ENCODE measurements at regions not wholly inside any gene's neighbourhood (a gene's known extent, or its start where the extent isn't known, plus 50 kb on each side); places are given as distances from the start of the nearest gene placed in this dataset.

- peak; percentile 51 for DNase-seq
These were observed 118.0 kb upstream of the MAN1A1 start for GRCh38 chr6:119467488-119468081.

DNA sequence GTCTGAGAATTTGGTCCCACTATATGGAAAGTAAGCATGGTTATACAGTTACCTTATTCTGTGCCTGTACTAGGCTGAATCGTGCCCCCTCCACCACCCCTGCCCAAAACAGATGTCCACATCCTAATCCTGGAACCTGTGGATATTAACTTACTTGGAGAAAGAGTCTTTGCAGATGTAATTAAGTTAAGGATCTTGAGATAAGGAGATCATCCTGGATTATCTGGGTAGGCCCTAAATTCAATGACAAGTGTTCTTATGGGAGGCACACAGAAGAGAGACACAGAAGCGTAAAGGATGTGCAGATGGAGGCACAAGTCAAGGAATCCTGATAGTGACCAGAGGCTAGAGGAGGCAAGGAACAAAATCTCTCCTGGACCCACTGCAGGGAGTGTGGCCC, 116.7 kb upstream of the MAN1A1 start:
- no peak for DNase-seq

- DNase-seq = no peak
These were observed 113.6 kb upstream of the MAN1A1 start for GRCh38 chr6:119463081-119463626.

DNA sequence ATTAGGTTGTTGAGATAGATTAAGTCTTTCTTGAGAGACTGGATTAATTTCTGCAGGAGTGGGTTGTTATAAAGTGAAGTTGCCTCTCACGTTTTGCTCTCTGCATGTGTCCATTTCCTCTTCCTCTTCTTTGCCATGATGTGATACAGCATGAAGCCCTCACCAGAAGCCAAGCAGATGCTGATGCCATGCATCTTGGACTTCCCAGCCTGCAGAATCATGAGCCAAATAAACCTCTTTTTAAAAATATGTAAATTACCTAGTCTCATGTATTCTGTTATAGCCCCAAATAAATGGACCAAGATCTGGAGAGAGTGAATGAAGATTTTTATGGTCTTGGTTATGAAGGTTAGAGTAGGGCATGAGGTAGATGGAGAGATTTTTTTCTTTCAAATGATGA, 111.6 kb upstream of the MAN1A1 start:
- DNase-seq = no peak

DNA sequence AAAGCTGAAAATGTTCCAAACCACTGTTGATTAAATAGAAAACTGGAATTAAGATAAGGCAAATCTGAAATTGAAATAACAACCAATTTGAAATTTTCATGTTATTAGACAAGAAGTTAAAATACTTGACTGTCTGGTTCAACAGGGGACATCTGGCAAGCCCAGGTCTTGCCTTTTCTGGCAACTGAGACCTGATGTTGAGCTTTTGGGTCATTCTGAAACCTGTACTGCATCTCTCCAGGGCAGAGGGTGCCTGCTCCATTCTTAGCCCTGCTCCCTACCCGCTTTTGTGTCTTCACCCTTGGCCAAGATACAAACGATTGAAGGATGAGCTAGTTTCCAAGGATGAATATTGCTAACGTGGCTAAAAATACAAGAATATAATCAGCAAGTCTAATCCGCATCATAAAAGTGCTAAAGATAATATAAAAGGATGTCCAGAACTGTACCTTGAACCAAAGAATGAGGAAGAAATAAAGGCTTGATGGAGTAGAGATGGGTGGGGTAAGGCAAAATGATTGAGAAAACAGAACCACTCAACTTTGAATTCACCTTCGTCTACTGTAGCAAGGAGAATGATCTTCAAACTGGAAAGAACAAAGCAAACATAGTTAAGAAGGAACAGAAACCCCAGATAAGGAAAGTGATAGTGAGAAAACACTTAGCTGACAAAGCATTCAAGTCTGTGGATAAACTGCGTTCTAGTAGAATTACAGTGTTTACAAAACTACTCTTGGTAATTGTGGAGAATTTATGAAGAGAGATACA, 109.8 kb upstream of the MAN1A1 start:
- no peak for DNase-seq

- peak; percentile 14 for DNase-seq
These were observed 105.2 kb upstream of the MAN1A1 start for GRCh38 chr6:119454714-119455113.

GRCh38 chr6:119453242-119454200, 104.0 kb upstream of the MAN1A1 start:
- DNase-seq = no peak

GRCh38 chr6:119449331-119450156, 100.0 kb upstream of the MAN1A1 start:
- DNase-seq = no peak

- no peak for DNase-seq
These were observed 98.4 kb upstream of the MAN1A1 start for GRCh38 chr6:119447921-119448320.

GRCh38 chr6:119446609-119447008, 97.0 kb upstream of the MAN1A1 start:
- peak; percentile 86 for DNase-seq

GRCh38 chr6:119446115-119446554, 96.6 kb upstream of the MAN1A1 start:
- DNase-seq = peak; percentile 84

DNA sequence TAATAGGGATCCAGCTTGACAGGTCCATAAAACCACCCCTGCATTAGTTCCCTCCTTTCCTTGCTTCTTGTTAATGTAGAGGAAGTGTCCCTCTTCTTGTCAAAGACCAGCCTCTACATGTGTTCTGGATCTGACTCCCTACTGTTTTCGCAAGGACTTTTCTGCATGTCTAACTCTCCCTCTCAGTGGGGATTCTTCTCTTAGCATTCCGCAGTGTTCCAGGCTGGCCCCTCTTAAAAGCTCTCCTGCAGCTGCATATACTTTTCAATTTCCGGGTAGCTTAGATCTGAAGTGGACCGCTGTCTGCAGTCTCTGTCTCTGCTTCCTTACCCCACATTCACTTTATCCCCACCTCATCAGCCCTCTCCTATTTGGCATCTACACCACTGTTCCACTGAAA, 96.1 kb upstream of the MAN1A1 start:
- no peak for DNase-seq

DNA sequence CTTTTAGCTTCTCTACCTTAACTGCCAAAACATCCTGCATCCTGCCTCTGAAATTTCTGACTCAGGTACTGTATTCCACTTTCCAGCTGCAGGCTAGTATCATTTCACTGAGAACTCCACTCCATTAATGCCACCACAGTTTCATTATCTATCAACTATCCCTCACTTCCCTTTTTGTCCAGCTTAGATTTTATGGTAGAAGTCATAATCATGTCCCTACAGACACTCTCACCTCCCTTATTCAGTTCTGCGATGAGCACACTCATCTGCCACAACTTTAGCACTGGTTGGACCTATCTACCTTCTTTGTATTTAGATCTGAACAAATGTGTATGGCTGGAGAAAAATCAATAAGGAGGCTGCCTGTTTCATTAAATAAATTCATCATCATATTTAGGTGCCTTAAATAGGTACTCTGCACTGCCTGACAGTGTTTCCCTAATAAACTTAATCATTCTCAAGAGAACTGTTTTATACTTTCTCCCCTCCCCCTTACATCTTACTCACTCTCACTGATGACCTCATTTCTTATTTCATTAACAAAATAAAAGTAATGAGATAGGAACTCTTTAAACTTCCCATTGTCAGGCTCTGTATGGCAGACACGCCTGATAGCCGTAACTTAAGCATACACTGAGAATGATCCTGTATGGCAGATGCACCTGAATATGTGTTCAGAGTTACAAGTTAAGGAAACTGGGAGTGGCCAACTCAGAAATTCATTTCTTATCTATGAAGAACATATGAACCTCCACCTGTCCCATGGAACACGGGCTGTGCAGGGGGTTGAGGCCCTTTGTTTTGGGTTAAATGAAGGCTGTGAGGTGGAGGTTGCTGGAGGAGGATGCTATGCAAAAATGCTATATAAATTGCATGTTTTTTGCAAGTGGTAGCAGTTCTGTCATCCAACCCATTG, 95.3 kb upstream of the MAN1A1 start:
- DNase-seq = peak; percentile 12

DNA sequence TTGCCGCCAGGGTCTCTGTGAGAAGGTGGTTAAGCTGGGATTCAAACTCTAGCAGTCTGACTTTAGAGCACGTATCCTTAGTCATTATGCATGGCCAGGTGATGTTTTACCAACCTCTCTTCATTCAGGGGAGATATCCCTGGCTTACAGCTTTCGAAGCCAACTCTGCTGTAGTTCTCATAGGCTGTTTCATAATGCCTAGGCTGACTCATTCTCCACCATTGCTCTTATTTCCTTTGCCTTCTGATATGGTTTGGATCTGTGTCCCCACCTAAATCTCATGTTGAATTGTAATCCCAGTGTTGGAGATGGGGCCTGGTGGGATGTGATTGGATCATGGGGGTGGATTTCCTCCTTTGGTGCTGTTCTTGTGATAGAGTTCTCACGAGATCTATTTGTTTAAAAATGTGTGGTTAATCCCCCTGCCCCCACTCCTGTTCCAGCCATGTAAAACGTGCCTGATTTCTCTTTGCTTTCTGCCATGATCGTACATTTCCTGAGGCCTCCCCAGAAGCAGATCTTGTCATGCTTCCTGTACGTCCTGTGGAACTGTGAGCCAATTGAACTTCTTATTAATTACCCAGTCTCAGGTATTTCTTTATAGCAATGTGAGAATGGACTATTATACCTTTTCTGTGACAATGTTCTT, 94.6 kb upstream of the MAN1A1 start:
- peak; percentile 19 for DNase-seq

DNA sequence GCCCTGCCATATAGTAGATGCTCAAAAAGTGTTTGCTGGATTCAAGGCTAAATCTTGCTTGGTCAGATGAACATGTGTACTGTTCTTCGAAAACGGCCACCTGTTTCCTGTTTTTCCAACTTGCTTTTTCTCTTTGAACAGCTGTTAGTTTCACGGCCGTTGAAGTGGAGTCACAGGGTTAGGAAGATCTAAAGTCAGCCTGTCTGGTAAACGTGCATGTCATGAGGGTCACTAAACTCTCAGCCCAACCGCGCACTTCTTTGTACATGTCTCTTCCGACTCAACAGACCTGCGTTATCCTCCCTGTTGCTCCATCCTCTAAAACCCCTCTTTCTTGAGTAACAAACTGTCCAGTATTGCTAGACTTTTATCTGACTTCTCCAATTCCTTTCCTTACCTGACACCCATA, 93.2 kb upstream of the MAN1A1 start:
- no peak for DNase-seq

DNA sequence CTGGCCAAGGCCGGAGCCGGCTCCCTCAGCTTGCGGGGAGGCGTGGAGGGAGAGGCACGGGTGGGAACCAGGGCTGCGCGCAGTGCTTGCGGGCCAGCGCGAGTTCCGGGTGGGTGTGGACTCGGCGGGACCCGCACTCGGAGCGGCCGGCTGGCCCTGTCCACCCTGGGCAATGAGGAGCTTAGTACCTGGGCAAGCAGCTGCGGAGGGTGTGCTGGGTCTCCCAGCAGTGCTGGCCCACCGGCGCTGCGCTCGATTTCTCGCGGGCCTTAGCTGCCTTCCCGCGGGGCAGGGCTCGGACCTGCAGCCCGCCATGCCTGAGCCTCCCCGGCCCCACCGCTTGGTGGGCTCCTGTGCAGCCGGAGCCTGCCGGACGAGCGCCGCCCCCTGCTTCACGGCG, 91.4 kb upstream of the MAN1A1 start:
- no peak for DNase-seq

- DNase-seq = no peak
These were observed 87.0 kb upstream of the MAN1A1 start for GRCh38 chr6:119436583-119436982.

GRCh38 chr6:119431799-119432198, 82.2 kb upstream of the MAN1A1 start:
- DNase-seq = no peak

GRCh38 chr6:119430805-119431204, 81.2 kb upstream of the MAN1A1 start:
- DNase-seq = no peak

DNA sequence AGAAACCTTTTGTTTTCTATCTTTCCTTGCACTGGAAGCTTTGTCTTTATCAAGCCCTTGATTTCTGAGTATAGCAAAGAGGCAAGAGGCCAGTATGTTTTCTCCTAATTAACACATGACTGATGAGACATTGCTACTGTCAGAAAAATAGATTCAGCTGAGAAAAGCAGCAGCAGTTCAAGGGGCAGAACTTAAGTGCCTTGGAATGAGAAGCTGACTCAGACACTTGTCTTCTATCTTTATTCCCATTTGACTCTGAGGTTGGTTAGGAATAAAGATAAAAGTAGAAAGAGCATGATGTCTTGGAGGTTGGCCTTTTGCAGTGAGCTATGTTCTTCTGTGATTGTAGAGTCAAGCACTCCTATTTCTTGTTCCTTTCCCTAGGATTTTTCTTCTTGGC, 79.1 kb upstream of the MAN1A1 start:
- no peak for DNase-seq

GRCh38 chr6:119426619-119427018, 77.1 kb upstream of the MAN1A1 start:
- no peak for DNase-seq

All from fibroblast of skin of right biceps (primary cell).